Spinal cord (tissue), 9 donors: ENCODE measurements at regions not wholly inside any gene's neighbourhood (a gene's known extent, or its start where the extent isn't known, plus 50 kb on each side); places are given as distances from the start of the nearest gene placed in this dataset.

Experiments used
- DNase-seq, 6 donors: peaks; one replicate each; pipeline versions ENCODE4 v3.0.0 to v3.0.0-alpha.2; 2013 to 2015; ENCODE audit warnings: low spot score in 6 of 6, low read depth in 4 of 6
- H3K27ac ChIP-seq: one replicate; pipeline ENCODE4 v1.5.1; 2013; ENCODE audit warnings: low read depth, low read length, control low read depth
- H3K27me3 ChIP-seq: one replicate; pipeline ENCODE4 v1.6.1; 2013; ENCODE audit warnings: low read length; ENCODE audit not compliant: control insufficient read depth, insufficient read depth
- H3K36me3 ChIP-seq: one replicate; pipeline ENCODE4 v1.6.1; 2013; ENCODE audit warnings: low read length; ENCODE audit not compliant: control insufficient read depth, insufficient read depth
- H3K4me1 ChIP-seq: one replicate; pipeline ENCODE4 v1.6.1; 2013; ENCODE audit warnings: low read length; ENCODE audit not compliant: control insufficient read depth, insufficient read depth
- H3K4me3 ChIP-seq: one replicate; pipeline ENCODE4 v1.5.1; 2013; ENCODE audit warnings: low read depth, low read length, control low read depth
- H3K9me3 ChIP-seq: one replicate; pipeline ENCODE4 v1.6.1; 2013; ENCODE audit warnings: low read length; ENCODE audit not compliant: control insufficient read depth, insufficient read depth
- WGBS: methylation state at CpG from one replicate; pipeline ENCODE4 v1.1.5; 2013; ENCODE audit warnings: missing lambda C conversion rate; ENCODE audit not compliant: insufficient coverage; 5-methylcytosine and 5-hydroxymethylcytosine counted together
- donor health status: healthy.

DNA sequence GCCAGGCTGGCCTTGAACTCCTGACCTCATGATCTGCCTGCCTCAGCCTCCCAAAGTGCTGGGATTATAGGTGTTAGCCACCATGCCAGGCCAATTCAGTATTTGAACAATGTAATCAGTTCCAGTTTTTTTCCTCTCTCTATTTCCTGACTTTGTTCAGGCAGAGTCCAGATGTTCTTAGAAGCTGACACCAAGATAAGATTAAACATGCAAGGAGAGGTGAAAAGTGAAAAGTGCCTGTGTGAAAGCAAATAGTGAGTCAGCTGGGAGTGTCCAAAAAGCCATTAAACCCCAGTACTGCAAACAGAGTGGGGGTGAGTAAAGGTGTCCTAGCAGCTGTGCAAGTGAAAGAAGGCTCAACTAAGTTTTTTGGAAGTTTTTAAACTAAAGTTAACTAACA is 231.5 kb downstream of the PTH2R start:
- H3K4me1 ChIP-seq = no peaks in the 10 kb centered on the region
- no peak overlapping the region for H3K27ac ChIP-seq
- no peaks in the 10 kb centered on the region for H3K36me3 ChIP-seq
- H3K4me3 ChIP-seq = no peak overlapping the region
- DNase-seq = no peak
- H3K27me3 ChIP-seq = no peaks in the 10 kb centered on the region
- no peaks in the 10 kb centered on the region for H3K9me3 ChIP-seq

DNA sequence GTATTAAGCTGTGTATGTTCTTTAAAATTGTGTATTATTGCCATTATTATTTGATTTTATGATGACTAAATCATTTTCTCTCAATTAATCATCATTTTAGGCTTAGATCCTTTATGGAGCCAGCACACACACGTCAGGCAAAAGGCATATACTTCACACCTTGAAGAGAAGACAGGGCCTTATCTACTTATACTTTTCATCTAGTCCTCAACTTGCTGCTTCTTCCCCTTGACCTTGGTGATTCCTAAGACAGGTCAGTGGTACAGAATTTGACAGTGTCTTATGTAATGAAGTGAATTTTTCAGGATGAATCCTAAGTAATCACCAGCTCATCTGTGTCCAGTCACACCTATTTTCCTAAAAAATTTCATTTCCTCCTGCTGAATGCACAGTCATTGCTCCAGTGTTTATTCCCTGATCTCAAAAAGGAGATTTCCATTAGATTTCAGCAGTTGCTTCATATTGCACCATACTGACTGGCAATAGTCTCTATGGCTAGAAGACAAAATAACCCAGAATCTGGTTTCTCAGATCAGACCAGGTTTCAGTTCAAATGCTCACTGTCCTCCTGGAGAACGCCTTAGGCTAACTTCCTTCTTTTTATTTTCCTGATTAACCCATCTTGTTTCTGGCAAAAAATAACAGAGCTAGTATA is 235.7 kb downstream of the PTH2R start:
- Histone ChIP-seq H3K36me3 (no peaks in the 10 kb centered on the region), H3K27me3 (no peaks in the 10 kb centered on the region), H3K9me3 (no peaks in the 10 kb centered on the region), H3K27ac (no peak overlapping the region), H3K4me1 (no peaks in the 10 kb centered on the region), H3K4me3 (no peak overlapping the region)
- DNase-seq = no peak
- WGBS = no CpG with 5 or more reads among the region's 2 CpGs

DNA sequence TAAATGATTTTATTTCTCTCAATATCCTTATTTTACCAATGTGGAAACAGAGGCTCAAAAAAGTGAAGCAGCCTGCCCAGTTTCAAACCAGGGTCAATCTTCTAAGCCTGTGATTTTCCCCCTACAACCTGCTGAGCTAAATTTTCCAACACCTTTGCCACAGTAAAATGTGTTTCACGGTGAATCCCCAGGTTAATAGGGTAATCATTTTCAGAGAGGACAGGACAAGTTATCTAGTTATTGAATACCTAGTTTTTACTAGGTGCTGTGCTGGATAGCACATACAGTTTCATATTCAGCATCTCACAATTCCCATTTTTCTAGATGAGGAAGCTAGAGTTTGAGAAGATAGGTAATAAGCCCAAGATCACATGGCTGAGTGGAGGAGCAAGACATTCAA is 236.6 kb downstream of the PTH2R start:
- Histone ChIP-seq H3K4me1 (no peaks in the 10 kb centered on the region), H3K36me3 (no peaks in the 10 kb centered on the region), H3K27me3 (no peaks in the 10 kb centered on the region), H3K4me3 (no peak overlapping the region), H3K9me3 (no peaks in the 10 kb centered on the region), H3K27ac (no peak overlapping the region)
- no CpG with 5 or more reads among the region's 1 CpG for WGBS
- no peak for DNase-seq

DNA sequence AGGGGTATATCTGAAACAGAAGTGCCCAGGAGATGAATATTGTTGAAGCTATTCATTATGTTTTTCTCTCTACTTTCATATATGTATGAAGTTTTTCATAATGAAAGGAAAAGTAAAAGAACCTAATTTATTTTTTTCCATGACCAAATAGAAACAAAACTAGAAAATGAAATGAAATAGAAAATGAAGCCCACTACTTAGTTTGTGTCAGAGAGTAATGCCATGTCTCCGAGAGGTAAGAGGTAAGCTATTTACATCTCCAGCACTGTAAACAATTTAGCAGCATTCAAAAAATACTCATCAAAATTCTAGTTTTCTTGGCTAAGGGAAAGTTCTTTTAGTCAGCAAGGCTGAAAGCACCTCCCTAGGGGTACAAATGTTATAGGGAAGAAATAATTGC is 238.6 kb downstream of the PTH2R start:
- Histone ChIP-seq H3K27me3 (no peaks in the 10 kb centered on the region), H3K9me3 (no peaks in the 10 kb centered on the region), H3K4me1 (no peaks in the 10 kb centered on the region), H3K4me3 (no peak overlapping the region), H3K36me3 (no peaks in the 10 kb centered on the region), H3K27ac (no peak overlapping the region)
- no peak for DNase-seq
- no CpG with 5 or more reads among the region's 1 CpG for WGBS

DNA sequence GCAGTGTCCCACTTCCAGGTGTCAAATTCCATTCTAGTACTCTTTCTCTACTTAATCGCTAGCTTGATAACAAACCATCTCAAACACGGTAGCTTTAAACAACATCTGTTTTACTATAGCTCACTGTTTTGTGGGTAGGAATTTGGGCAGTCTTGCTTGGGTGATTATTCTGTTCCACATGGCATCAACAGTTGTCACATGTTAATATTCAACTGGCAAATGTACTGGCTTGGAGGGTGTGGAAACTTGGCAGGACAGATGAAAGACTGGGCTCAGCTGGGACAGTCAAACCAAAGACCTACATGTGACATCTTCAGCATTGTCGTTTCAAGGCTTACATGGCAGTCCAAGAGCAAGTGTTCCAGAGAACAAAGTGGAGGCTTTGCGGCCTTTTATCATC is 241.8 kb downstream of the PTH2R start:
- H3K4me1 ChIP-seq = no peaks in the 10 kb centered on the region
- H3K27ac ChIP-seq = no peak overlapping the region
- no peaks in the 10 kb centered on the region for H3K9me3 ChIP-seq
- no peaks in the 10 kb centered on the region for H3K36me3 ChIP-seq
- WGBS = 100% methylated on average over 1 of the region's 4 CpGs
- no peaks in the 10 kb centered on the region for H3K27me3 ChIP-seq
- no peak for DNase-seq
- H3K4me3 ChIP-seq = no peak overlapping the region

DNA sequence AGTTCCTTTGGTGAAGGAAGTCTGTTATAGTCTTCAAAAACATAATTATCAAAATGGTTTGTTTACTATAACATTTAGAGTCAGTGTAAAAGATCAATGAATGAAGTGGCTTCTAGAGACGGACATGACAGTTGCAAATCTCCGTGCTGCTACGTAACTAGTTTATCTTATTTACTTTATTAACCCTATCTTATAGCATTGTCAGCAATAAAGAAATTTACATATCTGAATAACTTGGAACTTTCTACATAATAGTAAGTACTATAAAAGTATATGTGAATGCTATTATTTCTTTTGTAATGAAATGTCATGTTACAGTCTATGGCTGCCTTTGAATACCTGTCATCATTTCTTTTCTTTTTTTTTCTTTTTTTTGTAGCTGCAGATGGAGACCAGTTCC is 246.8 kb downstream of the PTH2R start:
- Histone ChIP-seq H3K9me3 (no peaks in the 10 kb centered on the region), H3K36me3 (no peaks in the 10 kb centered on the region), H3K27me3 (no peaks in the 10 kb centered on the region), H3K27ac (no peak overlapping the region), H3K4me1 (no peaks in the 10 kb centered on the region), H3K4me3 (no peak overlapping the region)
- no CpG with 5 or more reads among the region's 3 CpGs for WGBS
- DNase-seq = no peak

DNA sequence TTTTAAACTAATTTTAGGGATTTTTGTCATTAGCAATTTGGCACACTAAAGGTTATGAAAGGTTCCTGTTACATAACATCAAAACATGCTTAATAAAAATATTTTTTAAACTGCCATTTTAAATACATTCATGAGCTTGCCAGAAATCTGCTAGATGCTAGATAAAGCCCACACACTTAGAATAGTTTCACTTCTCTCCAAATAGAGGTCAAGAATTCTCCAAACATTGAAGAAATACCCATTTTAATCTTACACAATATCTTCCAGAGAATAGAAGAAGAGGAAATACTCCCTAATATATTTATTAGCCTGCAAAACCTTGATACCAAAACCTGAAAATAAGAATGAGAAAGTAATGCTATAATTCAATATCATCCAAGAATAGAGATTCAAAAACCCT is 247.5 kb downstream of the PTH2R start:
- Histone ChIP-seq H3K9me3 (no peaks in the 10 kb centered on the region), H3K36me3 (no peaks in the 10 kb centered on the region), H3K4me1 (no peaks in the 10 kb centered on the region), H3K27ac (no peak overlapping the region), H3K4me3 (no peak overlapping the region), H3K27me3 (no peaks in the 10 kb centered on the region)
- DNase-seq = no peak

DNA sequence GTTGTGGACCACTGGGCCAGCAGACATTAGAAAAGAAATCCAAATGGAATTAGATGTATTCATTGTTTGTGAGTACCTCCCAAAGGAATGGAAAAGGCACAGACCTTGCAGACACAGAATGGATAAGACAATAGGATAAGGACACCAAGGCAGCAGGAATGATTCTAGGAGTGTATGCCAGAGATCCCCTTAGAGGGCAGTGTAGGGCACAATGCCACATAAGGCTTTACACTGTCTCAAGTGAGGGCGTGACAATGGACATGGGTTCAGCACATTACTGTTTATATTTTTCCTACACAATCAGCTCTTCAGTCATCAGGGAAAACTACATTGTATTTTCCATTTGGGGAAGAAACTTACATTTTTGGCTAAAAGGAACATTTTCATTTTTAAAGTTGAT is 250.9 kb downstream of the PTH2R start:
- H3K27me3 ChIP-seq = no peaks in the 10 kb centered on the region
- WGBS = no CpG with 5 or more reads among the region's 1 CpG
- H3K36me3 ChIP-seq = no peaks in the 10 kb centered on the region
- H3K4me1 ChIP-seq = no peaks in the 10 kb centered on the region
- DNase-seq = no peak
- H3K27ac ChIP-seq = no peak overlapping the region
- no peak overlapping the region for H3K4me3 ChIP-seq
- H3K9me3 ChIP-seq = no peaks in the 10 kb centered on the region

DNA sequence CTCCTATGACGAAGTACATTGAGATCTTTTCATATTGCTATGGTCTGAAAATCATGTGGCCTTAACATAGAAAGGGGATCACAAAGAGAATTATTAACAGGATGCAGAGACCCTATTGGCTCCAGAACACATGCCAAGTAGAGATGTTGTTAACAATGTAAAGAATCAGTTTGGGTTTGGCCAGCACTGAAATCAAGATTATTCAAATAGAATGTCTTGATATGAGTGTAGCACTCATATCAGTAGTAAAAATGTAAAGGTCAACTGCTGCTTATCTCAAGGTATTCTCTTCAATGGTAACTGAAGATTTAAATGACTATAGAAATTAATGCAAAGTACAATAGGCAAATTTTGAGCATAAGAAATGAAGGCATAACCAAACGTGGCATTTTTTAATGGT is 262.8 kb downstream of the PTH2R start:
- Histone ChIP-seq H3K36me3 (no peaks in the 10 kb centered on the region), H3K27ac (no peak overlapping the region), H3K9me3 (no peaks in the 10 kb centered on the region), H3K4me1 (no peaks in the 10 kb centered on the region), H3K4me3 (no peak overlapping the region), H3K27me3 (no peaks in the 10 kb centered on the region)
- no peak for DNase-seq
- WGBS = no CpG with 5 or more reads among the region's 2 CpGs

DNA sequence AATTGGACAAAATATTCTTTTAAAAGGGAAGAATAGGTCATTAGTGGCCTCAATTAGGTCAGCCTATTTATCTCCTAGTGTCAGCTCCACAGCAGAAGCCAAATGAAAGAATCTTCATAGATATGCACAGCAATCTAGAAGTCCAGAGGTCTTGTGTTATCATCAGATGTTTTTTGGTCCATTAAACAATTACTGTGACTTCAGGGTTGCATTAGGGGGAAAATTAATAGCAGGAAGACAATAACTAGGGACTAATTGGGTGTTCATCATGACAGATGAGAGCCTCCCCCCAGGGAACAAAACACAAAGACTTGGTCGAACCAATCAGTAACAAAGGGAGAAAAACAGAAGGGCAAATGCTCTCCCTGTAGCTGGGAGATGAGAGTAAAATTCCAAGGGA is 264.7 kb downstream of the PTH2R start:
- DNase-seq = peak in 2 of 6 donors; percentile 13 to 71
- Histone ChIP-seq H3K9me3 (no peaks in the 10 kb centered on the region), H3K27ac (no peak overlapping the region), H3K36me3 (no peaks in the 10 kb centered on the region), H3K27me3 (no peaks in the 10 kb centered on the region), H3K4me3 (no peak overlapping the region), H3K4me1 (no peaks in the 10 kb centered on the region)
- WGBS = no CpG with 5 or more reads among the region's 1 CpG
